ENCODE measurements at regions not wholly inside any gene's neighbourhood (a gene's known extent, or its start where the extent isn't known, plus 50 kb on each side); places are given as distances from the start of the nearest gene placed in this dataset.

DNA sequence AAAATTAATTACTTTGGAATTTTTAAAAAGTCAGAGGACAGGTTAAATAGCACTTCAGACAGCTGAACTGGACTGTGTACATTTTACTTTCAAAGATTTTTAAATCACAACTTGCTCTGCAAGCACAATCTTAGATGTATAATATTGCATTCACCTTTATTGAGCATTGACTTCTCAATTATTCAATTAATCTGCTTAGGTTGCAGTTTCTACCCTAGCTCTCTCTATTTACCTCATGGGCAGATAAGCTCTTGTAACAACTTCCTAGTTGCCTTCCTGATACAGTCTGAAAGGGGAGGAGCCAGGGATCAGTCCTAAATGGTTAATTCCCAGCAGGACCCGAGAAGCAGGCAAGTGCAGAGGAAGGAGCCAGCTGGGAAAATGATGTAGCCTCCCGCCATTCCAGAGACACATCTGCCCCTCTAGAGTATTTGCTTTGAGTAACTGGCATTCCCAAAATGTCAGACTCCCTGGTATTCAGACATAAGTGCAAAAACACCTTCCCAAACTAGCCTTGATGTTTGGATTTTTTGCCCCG, 302.8 kb downstream of the GALC start:
- intact Hi-C loops (cut with DNase I, micrococcal nuclease): no loop called here
- Histone ChIP-seq H3K36me3 (ENCODE audit: insufficient read depth, low read length) (no peaks in the 10 kb centered on the region), H3K9me3 (ENCODE audit: control insufficient read depth in 1 of 2, insufficient read depth in 1 of 2, low read length in 2 of 2) (no peaks in the 10 kb centered on the region), H3K27ac (ENCODE audit: low read depth in 1 of 2, low read length in 2 of 2) (no peak overlapping the region), H3K27me3 (ENCODE audit: control insufficient read depth in 1 of 2, insufficient read depth in 2 of 2, low read length in 2 of 2) (no peaks in the 10 kb centered on the region), H3K4me1 (ENCODE audit: insufficient read depth, low read length) (no peaks in the 10 kb centered on the region), H3K4me3 (ENCODE audit: low read length) (no peak overlapping the region)
- Mint-ChIP-seq H3K27ac (no peak overlapping the region), H3K9me3 (no peaks in the 10 kb centered on the region), H3K4me3 (no peak overlapping the region), H3K27me3 (no peaks in the 10 kb centered on the region), H3K36me3 (ENCODE audit: low read depth) (no peaks in the 10 kb centered on the region), H3K4me1 (ENCODE audit: low read depth) (no peaks in the 10 kb centered on the region)
- CTCF ChIA-PET: no interaction called here
- ATAC-seq (ENCODE audit: poor library complexity) (no peak), DNase-seq (no peak)
- no peak for TF ChIP-seq CTCF (IDR thresholded peaks at IDR 0.05)
- POLR2A ChIA-PET: no interaction called here

GRCh38 chr14:87688524-87688923, 304.5 kb downstream of the GALC start:
- no peak for ATAC-seq (ENCODE audit: poor library complexity)

DNA sequence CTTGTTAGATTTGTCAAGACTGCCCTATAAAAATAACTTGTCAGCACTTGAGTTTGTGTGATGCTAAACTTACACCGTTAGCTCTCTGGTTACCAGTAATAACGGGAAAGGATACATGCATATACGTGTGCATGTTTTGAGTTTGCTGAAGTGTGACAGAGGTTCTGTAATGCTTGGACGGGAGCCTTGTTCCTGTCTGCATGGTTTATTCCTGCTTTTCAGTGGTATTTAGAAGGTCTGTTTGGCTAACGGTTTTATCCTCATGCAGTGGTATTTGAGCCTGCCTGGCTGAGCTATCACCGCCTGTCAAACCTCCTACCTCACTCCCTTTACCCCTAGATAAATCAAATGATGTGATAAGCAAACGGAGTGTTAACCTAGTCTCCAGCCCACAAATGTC, 305.6 kb downstream of the GALC start:
- ChIA-PET CTCF (no interaction called here), POLR2A (no interaction called here)
- Mint-ChIP-seq H3K4me3 (no peak overlapping the region), H3K27me3 (no peaks in the 10 kb centered on the region), H3K27ac (no peak overlapping the region), H3K36me3 (ENCODE audit: low read depth) (no peaks in the 10 kb centered on the region), H3K9me3 (peaks cover 5% of the 10 kb centered on the region), H3K4me1 (ENCODE audit: low read depth) (no peaks in the 10 kb centered on the region)
- Histone ChIP-seq H3K4me3 (ENCODE audit: low read length) (no peak overlapping the region), H3K36me3 (ENCODE audit: insufficient read depth, low read length) (no peaks in the 10 kb centered on the region), H3K9me3 (ENCODE audit: control insufficient read depth in 1 of 2, insufficient read depth in 1 of 2, low read length in 2 of 2) (no peaks in the 10 kb centered on the region), H3K4me1 (ENCODE audit: insufficient read depth, low read length) (no peaks in the 10 kb centered on the region), H3K27me3 (ENCODE audit: control insufficient read depth in 1 of 2, insufficient read depth in 2 of 2, low read length in 2 of 2) (no peaks in the 10 kb centered on the region), H3K27ac (ENCODE audit: low read depth in 1 of 2, low read length in 2 of 2) (no peak overlapping the region)
- no peak for TF ChIP-seq CTCF (IDR thresholded peaks at IDR 0.05)
- intact Hi-C loops (cut with DNase I, micrococcal nuclease): no loop called here
- ATAC-seq (ENCODE audit: poor library complexity) (no peak), DNase-seq (no peak)

More at GRCh38 chr14:87688524-87688923, 304.5 kb downstream of the GALC start:
- DNase-seq: no peak
- Mint-ChIP-seq H3K27ac (no peak overlapping the region), H3K4me1 (ENCODE audit: low read depth) (no peaks in the 10 kb centered on the region), H3K27me3 (no peaks in the 10 kb centered on the region), H3K36me3 (ENCODE audit: low read depth) (no peaks in the 10 kb centered on the region), H3K9me3 (no peaks in the 10 kb centered on the region), H3K4me3 (no peak overlapping the region)
- ChIA-PET POLR2A (no interaction called here), CTCF (no interaction called here)
- intact Hi-C loops (cut with DNase I, micrococcal nuclease): no loop called here
- no peaks in the 10 kb centered on the region for H3K27me3 ChIP-seq (ENCODE audit: control insufficient read depth in 1 of 2, insufficient read depth in 2 of 2, low read length in 2 of 2)
- no peak overlapping the region for H3K4me3 ChIP-seq (ENCODE audit: low read length)
- H3K4me1 ChIP-seq (ENCODE audit: insufficient read depth, low read length): no peaks in the 10 kb centered on the region
- no peaks in the 10 kb centered on the region for H3K9me3 ChIP-seq (ENCODE audit: control insufficient read depth in 1 of 2, insufficient read depth in 1 of 2, low read length in 2 of 2)
- H3K27ac ChIP-seq (ENCODE audit: low read depth in 1 of 2, low read length in 2 of 2): no peak overlapping the region
- H3K36me3 ChIP-seq (ENCODE audit: insufficient read depth, low read length): no peaks in the 10 kb centered on the region
- no peak for TF ChIP-seq CTCF (IDR thresholded peaks at IDR 0.05)
